ENCODE measurements at regions not wholly inside any gene's neighbourhood (a gene's known extent, or its start where the extent isn't known, plus 50 kb on each side); places are given as distances from the start of the nearest gene placed in this dataset.

GRCh38 chr2:37802211-37802752 is 122.8 kb upstream of the RMDN2 start:
- H3K79me2 ChIP-seq (ENCODE audit: insufficient read depth, low read length), result no peaks in the 10 kb centered on the region
- intact Hi-C loops (cut with micrococcal nuclease), result no loop called here
- RAD21 ChIA-PET (ENCODE audit: low non-redundant PET in 1 of 2, low total read pairs in 2 of 2, uncharacterized antibody in 2 of 2, unreplicated experiment in 2 of 2), result no interaction called here
- no peak overlapping the region for H3K4me2 ChIP-seq (ENCODE audit: low read length)
- no peaks in the 10 kb centered on the region for H3K36me3 ChIP-seq (ENCODE audit: control insufficient read depth in 1 of 2, insufficient read depth in 2 of 2, low read length in 2 of 2)
- no peaks in the 10 kb centered on the region; the same call in 1 of the 2 replicates for H3K9me2 ChIP-seq (ENCODE audit: insufficient read depth)
- ATAC-seq (no peak), DNase-seq (ENCODE audit: low read depth, low spot score) (no peak)
- H3K9ac ChIP-seq (ENCODE audit: low read length), result no peak overlapping the region
- TF ChIP-seq POLR2AphosphoS5 (IDR thresholded peaks at IDR 0.05; ENCODE audit: low read depth, low read length) (no peak), CTCF (IDR thresholded peaks at IDR 0.05 in 2 of 3, conservative IDR thresholded peaks at IDR 0.05 in 1 of 3; ENCODE audit: borderline replicate concordance in 1 of 3, insufficient read depth in 1 of 3, low read depth in 2 of 3, low read length in 2 of 3) (no peak), SP1 (IDR thresholded peaks at IDR 0.05; ENCODE audit: low read depth) (no peak), ZBTB33 (IDR thresholded peaks at IDR 0.05; ENCODE audit: extremely low read depth, insufficient replicate concordance, low read length) (no peak), ATF3 (IDR thresholded peaks at IDR 0.05) (no peak)
- POLR2A ChIA-PET, result no interaction called here
- H4K20me1 ChIP-seq (ENCODE audit: insufficient read depth), result no peaks in the 10 kb centered on the region
- no peak overlapping the region for H3K27ac ChIP-seq (ENCODE audit: low read depth, low read length)
- BruUV-seq (replicated peaks), result no TSS peak
- H2AFZ ChIP-seq (ENCODE audit: low read depth, low read length, poor library complexity, severe bottlenecking), result no peak overlapping the region
- H3K4me1 ChIP-seq (ENCODE audit: control insufficient read depth in 1 of 2, insufficient read depth in 2 of 2, low read length in 2 of 2), result no peaks in the 10 kb centered on the region
- no peak overlapping the region for H3K4me3 ChIP-seq (replicated peaks in 1 of 2; ENCODE audit: low read depth in 1 of 2, low read length in 2 of 2)
- H3K27me3 ChIP-seq (ENCODE audit: insufficient read depth, low read length), result no peaks in the 10 kb centered on the region
- CTCF ChIA-PET, result no interaction called here
- no peaks in the 10 kb centered on the region for H3K9me3 ChIP-seq (ENCODE audit: control insufficient read depth in 1 of 2, insufficient read depth in 1 of 2, low read depth in 1 of 2, low read length in 2 of 2)

Data from HCT116 (cell line).